ENCODE measurements at regions not wholly inside any gene's neighbourhood (a gene's known extent, or its start where the extent isn't known, plus 50 kb on each side); places are given as distances from the start of the nearest gene placed in this dataset.

DNA sequence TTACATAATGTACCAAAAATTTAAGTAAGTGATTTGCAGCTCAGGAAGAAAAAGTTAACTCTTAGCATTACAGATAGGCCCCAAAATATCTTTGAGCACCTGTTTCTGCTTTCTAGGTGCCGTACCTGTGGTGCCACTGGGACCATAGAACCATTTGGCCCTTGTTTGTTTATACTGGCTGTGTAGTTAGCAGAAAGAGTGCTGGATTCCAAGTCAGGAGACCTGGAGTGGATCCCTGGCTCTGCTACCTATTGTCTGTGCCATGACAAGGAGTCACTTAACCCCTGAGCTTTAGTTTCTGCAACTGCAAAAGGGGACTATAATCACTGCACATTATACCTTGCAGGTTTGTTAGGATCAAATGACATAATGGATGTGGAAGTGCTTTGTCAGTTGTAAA, 137.8 kb upstream of the GPR101 start:
- TF ChIP-seq, protein P1, sequence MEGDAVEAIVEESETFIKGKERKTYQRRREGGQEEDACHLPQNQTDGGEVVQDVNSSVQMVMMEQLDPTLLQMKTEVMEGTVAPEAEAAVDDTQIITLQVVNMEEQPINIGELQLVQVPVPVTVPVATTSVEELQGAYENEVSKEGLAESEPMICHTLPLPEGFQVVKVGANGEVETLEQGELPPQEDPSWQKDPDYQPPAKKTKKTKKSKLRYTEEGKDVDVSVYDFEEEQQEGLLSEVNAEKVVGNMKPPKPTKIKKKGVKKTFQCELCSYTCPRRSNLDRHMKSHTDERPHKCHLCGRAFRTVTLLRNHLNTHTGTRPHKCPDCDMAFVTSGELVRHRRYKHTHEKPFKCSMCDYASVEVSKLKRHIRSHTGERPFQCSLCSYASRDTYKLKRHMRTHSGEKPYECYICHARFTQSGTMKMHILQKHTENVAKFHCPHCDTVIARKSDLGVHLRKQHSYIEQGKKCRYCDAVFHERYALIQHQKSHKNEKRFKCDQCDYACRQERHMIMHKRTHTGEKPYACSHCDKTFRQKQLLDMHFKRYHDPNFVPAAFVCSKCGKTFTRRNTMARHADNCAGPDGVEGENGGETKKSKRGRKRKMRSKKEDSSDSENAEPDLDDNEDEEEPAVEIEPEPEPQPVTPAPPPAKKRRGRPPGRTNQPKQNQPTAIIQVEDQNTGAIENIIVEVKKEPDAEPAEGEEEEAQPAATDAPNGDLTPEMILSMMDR (IDR thresholded peaks at IDR 0.05), result no peak
- no peak for TF ChIP-seq EZH2 (IDR thresholded peaks at IDR 0.05)
